Karpas-422 (cell line): ENCODE measurements at regions not wholly inside any gene's neighbourhood (a gene's known extent, or its start where the extent isn't known, plus 50 kb on each side); places are given as distances from the start of the nearest gene placed in this dataset.

Experiments
- DNase-seq: peaks from one replicate; pipeline ENCODE4 v3.0.0-alpha.2; 2015
- H2AFZ ChIP-seq: fragments of 200-600 bp; sonication (generic); 2 replicates; pipeline ENCODE4 v1.6.1; 2014; ENCODE audit warnings: antibody characterized with exemption, low read length, mixed read lengths
- H3K27ac ChIP-seq: fragments of 200-600 bp; sonication (generic); 2 replicates; pipeline ENCODE4 v1.5.1; 2014; ENCODE audit warnings: mild to moderate bottlenecking, low read length, moderate library complexity
- H3K27me3 ChIP-seq: fragments of 200-600 bp; sonication (generic); 2 replicates; pipeline ENCODE4 v1.6.1; 2014; ENCODE audit warnings: low read length, mixed read lengths
- H3K36me3 ChIP-seq: fragments of 200-600 bp; sonication (generic); 2 replicates; pipeline ENCODE4 v1.6.1; 2014; ENCODE audit warnings: low read length, mixed read lengths; ENCODE audit not compliant: insufficient read depth
- H3K4me1 ChIP-seq: fragments of 200-600 bp; sonication (generic); 2 replicates; pipeline ENCODE4 v1.6.1; 2014; ENCODE audit warnings: mild to moderate bottlenecking, low read length, mixed read lengths
- H3K4me2 ChIP-seq: fragments of 200-600 bp; sonication (generic); 2 replicates; pipeline ENCODE4 v1.6.1; 2014; ENCODE audit warnings: low read length, low read depth, mild to moderate bottlenecking; ENCODE audit not compliant: poor library complexity, severe bottlenecking
- H3K4me3 ChIP-seq: fragments of 200-600 bp; sonication (generic); 2 replicates; pipeline ENCODE4 v1.5.1; 2014; ENCODE audit warnings: mild to moderate bottlenecking, antibody characterized with exemption, low read length, mixed read lengths
- H3K79me2 ChIP-seq: fragments of 200-600 bp; sonication (generic); 2 replicates; pipeline ENCODE4 v1.6.1; 2014; ENCODE audit warnings: mild to moderate bottlenecking, low read length, mixed read lengths
- H3K9ac ChIP-seq: fragments of 200-600 bp; sonication (generic); 2 replicates; pipeline ENCODE4 v1.6.0; 2014; ENCODE audit warnings: low read length
- H3K9me2 ChIP-seq: fragments of 200-600 bp; sonication (generic), shearing (Covaris generic); replicated peaks from 2 replicates; pipeline ENCODE4 v1.6.0; 2014; ENCODE audit warnings: mild to moderate bottlenecking, low read length, moderate library complexity; ENCODE audit not compliant: insufficient read depth
- H3K9me3 ChIP-seq: fragments of 300-700, 200-600 bp; sonication (generic); 2 replicates; pipeline ENCODE4 v1.6.1; 2014; ENCODE audit warnings: low read length, mixed read lengths
- H4K20me1 ChIP-seq: fragments of 200-600 bp; sonication (generic); 2 replicates; pipeline ENCODE4 v1.6.1; 2014; ENCODE audit warnings: mild to moderate bottlenecking, antibody characterized with exemption, low read length, low read depth; ENCODE audit not compliant: insufficient read depth

DNA sequence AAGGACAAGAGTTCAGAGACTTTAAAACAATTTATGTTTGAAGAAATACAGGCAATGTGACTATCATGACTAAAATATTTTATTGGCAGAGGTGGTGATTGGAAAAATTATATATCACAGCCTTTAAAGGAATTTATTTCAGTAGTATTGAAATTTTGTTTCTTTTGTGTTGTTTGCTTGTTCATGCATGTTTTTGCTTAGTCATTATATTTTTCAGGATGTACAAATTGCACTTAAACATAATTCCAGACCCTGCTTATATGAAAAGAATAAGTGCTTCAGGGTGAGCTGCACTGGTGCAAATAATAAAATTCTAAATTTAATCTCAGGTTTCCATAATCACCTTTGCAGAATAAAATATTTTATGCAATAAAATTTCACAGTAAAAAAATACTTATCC, 283.3 kb downstream of the PPP1R3A start:
- Histone ChIP-seq H2AFZ (no peak overlapping the region), H3K79me2 (no peaks in the 10 kb centered on the region), H3K9me2 (no peaks in the 10 kb centered on the region), H3K4me1 (no peaks in the 10 kb centered on the region), H3K4me3 (no peak overlapping the region), H3K36me3 (no peaks in the 10 kb centered on the region), H3K27ac (no peak overlapping the region), H3K9ac (no peak overlapping the region), H3K9me3 (peaks cover 9% of the 10 kb centered on the region; the same call in 1 of the 2 replicates), H3K4me2 (no peak overlapping the region), H4K20me1 (no peaks in the 10 kb centered on the region), H3K27me3 (no peaks in the 10 kb centered on the region)
- no peak for DNase-seq

DNA sequence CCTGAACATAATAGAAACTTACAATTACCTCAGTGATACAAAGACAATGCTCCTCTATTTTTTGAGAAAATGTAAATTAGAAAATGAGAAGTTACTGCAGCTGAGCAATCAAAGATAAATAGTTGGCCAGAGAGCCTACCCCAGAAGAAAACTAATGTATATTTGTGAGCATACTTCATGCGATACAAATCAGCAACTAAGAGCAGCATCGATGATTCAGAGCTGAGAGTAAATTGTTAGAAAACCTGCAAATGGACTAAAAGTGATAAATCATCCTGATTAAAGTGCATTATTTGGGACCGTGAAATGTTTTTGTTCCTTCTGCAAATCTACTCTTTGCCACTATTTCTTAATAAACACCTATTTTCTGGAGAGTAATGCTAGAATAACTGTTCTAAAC, 285.7 kb downstream of the PPP1R3A start:
- Histone ChIP-seq H3K79me2 (no peaks in the 10 kb centered on the region), H3K27ac (no peak overlapping the region), H2AFZ (no peak overlapping the region), H3K4me2 (no peak overlapping the region), H3K36me3 (no peaks in the 10 kb centered on the region), H3K27me3 (no peaks in the 10 kb centered on the region), H3K9me2 (no peaks in the 10 kb centered on the region), H3K9ac (no peak overlapping the region), H4K20me1 (no peaks in the 10 kb centered on the region), H3K9me3 (peaks cover 9% of the 10 kb centered on the region; the same call in 1 of the 2 replicates), H3K4me3 (no peak overlapping the region), H3K4me1 (no peaks in the 10 kb centered on the region)
- no peak for DNase-seq

DNA sequence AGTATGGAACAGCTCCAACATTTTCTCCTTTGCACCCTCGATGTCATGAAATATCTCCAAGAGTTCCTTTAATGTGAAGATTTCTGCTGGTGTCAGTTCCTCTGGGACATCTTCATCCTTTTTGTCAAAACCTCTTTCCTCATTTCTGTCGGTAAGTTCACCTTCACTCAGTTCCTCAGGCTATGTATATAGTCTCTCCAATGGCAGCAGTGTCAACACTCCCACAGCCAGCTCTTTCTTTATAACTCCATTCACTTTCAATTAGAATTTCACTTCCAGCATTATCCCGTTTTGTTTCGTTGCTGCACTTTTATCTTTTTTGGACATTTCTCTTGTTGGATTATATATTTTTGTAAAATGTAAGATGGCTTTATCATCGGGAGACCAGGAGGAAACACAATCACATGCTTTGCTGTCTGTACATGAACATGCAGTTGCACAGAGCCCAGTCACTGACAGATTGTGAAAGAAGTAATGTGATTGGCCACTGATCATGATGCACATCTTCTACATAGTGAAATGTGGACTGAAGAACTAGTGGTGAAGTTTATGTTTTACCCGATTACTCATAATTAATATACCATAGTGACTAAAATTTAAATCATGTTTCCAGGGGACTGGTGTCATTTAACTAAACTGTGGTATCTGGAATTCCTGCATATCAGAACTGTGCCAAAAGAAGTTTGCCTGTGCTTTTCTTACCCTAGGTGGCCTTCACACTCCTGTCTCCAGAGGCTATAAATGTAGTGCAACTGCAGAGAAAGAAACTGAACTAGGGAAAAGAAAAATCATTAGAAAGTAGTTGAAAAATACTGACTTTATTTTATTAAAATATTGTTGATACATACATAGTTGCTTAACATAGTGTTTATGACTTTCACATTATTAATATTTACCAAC, 289.6 kb downstream of the PPP1R3A start:
- H2AFZ ChIP-seq, result no peak overlapping the region
- H3K79me2 ChIP-seq, result no peaks in the 10 kb centered on the region
- H3K9ac ChIP-seq, result no peak overlapping the region
- H4K20me1 ChIP-seq, result no peaks in the 10 kb centered on the region
- no peaks in the 10 kb centered on the region for H3K36me3 ChIP-seq
- no peak overlapping the region for H3K4me3 ChIP-seq
- H3K9me3 ChIP-seq, result peaks cover 9% of the 10 kb centered on the region; the same call in 1 of the 2 replicates
- H3K27me3 ChIP-seq, result no peaks in the 10 kb centered on the region
- no peaks in the 10 kb centered on the region for H3K4me1 ChIP-seq
- H3K27ac ChIP-seq, result no peak overlapping the region
- no peaks in the 10 kb centered on the region for H3K9me2 ChIP-seq
- no peak overlapping the region for H3K4me2 ChIP-seq
- DNase-seq, result no peak

DNA sequence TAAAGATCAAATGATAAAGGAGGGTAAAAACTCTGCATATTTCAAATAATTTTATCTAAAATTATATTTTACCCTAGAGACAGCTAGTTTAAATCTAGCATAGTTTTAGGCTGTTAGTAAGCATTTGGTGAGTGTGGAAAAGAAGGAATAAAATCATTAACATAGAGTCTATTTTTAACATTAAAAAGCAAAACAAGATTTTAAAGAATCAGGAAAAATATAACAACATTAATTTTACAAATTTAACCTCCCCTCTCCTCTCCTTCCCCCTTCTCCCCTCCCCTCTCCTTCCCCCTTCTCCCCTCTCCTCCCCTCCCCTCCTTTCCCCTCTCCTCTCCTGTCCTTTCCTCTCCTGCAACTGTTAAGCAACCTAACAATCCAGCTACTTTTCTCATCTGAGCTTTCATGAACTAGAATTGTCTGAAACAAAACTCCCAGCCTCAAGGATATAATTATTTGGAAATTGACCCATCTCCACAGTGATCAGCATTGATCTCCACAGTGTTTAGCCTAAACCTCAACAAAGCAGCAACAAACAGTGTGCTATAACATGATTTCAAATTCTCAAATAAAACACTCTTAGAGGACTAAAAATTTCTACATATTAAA, 293.2 kb downstream of the PPP1R3A start:
- Histone ChIP-seq H3K9me2 (no peaks in the 10 kb centered on the region), H3K4me1 (no peaks in the 10 kb centered on the region), H3K9ac (no peak overlapping the region), H3K36me3 (no peaks in the 10 kb centered on the region), H3K9me3 (peaks cover 7% of the 10 kb centered on the region; the same call in 1 of the 2 replicates), H3K4me3 (no peak overlapping the region), H2AFZ (no peak overlapping the region), H3K27ac (no peak overlapping the region), H4K20me1 (no peaks in the 10 kb centered on the region), H3K27me3 (no peaks in the 10 kb centered on the region), H3K4me2 (no peak overlapping the region), H3K79me2 (no peaks in the 10 kb centered on the region)
- DNase-seq, result no peak

DNA sequence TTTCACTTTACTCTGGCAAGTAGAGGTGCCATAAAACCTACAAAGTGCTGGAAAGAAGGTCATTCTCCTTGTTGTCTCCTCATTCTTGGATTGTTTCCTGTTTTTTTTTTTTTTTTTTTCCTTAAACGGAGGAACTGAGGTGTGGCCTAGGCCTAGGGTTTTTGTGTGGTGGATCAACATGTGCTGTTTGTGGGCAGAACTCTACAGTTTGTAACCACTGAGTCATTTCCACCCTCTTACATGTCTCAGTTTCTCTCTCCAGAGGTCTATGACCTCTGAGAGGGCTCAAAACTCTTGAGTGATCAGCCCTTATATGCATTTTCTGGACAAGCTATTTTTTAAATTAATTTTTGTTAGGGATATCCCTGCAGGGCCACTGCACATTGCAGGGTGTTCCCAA, 296.0 kb downstream of the PPP1R3A start:
- no peaks in the 10 kb centered on the region for H3K36me3 ChIP-seq
- no peaks in the 10 kb centered on the region for H3K27me3 ChIP-seq
- H3K9ac ChIP-seq, result no peak overlapping the region
- H3K79me2 ChIP-seq, result no peaks in the 10 kb centered on the region
- H3K4me2 ChIP-seq, result no peak overlapping the region
- H3K4me1 ChIP-seq, result no peaks in the 10 kb centered on the region
- H4K20me1 ChIP-seq, result no peaks in the 10 kb centered on the region
- H3K9me2 ChIP-seq, result no peaks in the 10 kb centered on the region
- no peak overlapping the region for H3K4me3 ChIP-seq
- H3K27ac ChIP-seq, result no peak overlapping the region
- no peak for DNase-seq
- H2AFZ ChIP-seq, result no peak overlapping the region
- peaks cover 10% of the 10 kb centered on the region; the same call in 1 of the 2 replicates for H3K9me3 ChIP-seq

DNA sequence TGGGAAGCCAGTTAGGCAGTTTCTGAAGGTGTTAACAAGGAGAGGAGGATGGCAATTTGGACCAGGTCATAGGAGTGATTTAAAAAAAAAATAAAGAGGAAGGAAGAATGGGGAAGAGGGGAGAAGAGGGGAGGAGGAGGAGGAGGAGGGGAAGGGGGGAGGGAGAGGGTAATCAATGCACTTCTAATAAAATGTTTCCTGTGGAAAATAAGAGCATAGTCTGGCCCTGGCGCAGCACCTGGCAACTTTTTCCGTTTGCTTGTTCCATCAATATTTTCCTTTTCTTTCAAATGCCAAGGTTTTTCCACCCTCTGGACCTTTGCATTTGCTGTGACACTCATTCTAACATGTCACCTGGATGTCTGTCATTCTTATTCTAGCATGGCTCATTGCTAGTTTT, 308.2 kb downstream of the PPP1R3A start:
- no peaks in the 10 kb centered on the region for H3K36me3 ChIP-seq

DNA sequence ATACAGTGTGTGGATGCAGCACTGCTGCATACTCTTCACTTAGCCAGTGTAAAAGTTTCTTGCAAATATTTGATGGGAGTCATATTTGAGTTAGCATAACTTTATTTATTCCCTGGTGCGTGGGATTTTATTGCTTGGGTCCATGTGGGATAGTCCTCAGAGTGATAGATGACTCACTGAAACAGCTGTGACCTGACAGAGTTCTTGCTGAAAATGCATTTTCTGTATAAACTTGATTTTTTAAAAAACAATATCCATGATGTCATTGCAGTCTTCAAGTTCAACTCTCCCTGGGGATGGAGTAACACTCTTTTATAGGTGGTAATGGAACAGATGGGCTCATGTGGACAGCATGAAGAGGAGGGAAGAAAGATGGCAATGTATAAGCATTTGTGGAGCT, 310.0 kb downstream of the PPP1R3A start:
- H3K9ac ChIP-seq, result no peak overlapping the region
- H3K9me2 ChIP-seq, result no peaks in the 10 kb centered on the region
- H4K20me1 ChIP-seq, result no peaks in the 10 kb centered on the region
- no peaks in the 10 kb centered on the region for H3K9me3 ChIP-seq
- no peak overlapping the region for H2AFZ ChIP-seq
- H3K4me1 ChIP-seq, result no peaks in the 10 kb centered on the region
- H3K79me2 ChIP-seq, result no peaks in the 10 kb centered on the region
- H3K27me3 ChIP-seq, result no peaks in the 10 kb centered on the region
- H3K4me2 ChIP-seq, result no peak overlapping the region
- H3K36me3 ChIP-seq, result no peaks in the 10 kb centered on the region
- no peak for DNase-seq
- no peak overlapping the region for H3K4me3 ChIP-seq
- H3K27ac ChIP-seq, result no peak overlapping the region

More for the DNA sequence above, 308.2 kb downstream of the PPP1R3A start:
- no peak for DNase-seq
- Histone ChIP-seq H2AFZ (no peak overlapping the region), H3K9me3 (no peaks in the 10 kb centered on the region), H3K9ac (no peak overlapping the region), H3K27me3 (no peaks in the 10 kb centered on the region), H4K20me1 (no peaks in the 10 kb centered on the region), H3K4me2 (no peak overlapping the region), H3K27ac (no peak overlapping the region), H3K9me2 (no peaks in the 10 kb centered on the region), H3K79me2 (no peaks in the 10 kb centered on the region), H3K4me1 (no peaks in the 10 kb centered on the region), H3K4me3 (no peak overlapping the region)

DNA sequence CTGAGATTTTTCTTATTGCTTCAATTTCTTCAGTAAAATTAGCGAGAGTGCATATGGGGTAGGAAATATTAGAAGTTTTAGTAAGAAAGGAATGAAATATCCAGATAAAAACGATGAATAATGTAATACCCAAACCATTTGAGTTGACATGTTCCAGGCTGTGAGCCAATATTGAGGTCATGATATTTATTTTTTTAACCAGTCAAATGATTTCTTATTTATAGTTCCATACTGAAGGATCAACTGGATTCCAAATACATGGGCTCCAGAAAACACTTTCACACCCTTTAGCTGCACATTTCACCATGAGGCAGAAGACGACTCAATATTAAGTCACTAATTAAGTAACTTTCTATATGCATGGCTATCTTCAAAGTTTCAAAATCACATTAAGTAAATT, 312.5 kb downstream of the PPP1R3A start:
- Histone ChIP-seq H3K79me2 (no peaks in the 10 kb centered on the region), H2AFZ (no peak overlapping the region), H4K20me1 (no peaks in the 10 kb centered on the region), H3K27me3 (no peaks in the 10 kb centered on the region), H3K9ac (no peak overlapping the region), H3K36me3 (no peaks in the 10 kb centered on the region), H3K9me3 (no peaks in the 10 kb centered on the region), H3K9me2 (no peaks in the 10 kb centered on the region), H3K27ac (no peak overlapping the region), H3K4me1 (no peaks in the 10 kb centered on the region), H3K4me2 (no peak overlapping the region), H3K4me3 (no peak overlapping the region)
- no peak for DNase-seq
